Esophagus muscularis mucosa (tissue), 3 donors: ENCODE measurements at regions not wholly inside any gene's neighbourhood (a gene's known extent, or its start where the extent isn't known, plus 50 kb on each side); places are given as distances from the start of the nearest gene placed in this dataset.

Experiments used
- CTCF ChIP-seq, 3 experiments: fragments of 200-600 bp in 2 of 3; fragments of 450-650 bp in 1 of 3; sonication (generic) in 2 of 3; IDR thresholded peaks; one replicate each; pipeline ENCODE4 v1.5.1; 2017 to 2019; ENCODE audit warnings: antibody characterized with exemption in 3 of 3, mild to moderate bottlenecking in 2 of 3, moderate library complexity in 1 of 3
- EP300 ChIP-seq: sonication (generic); formaldehyde crosslinking; IDR thresholded peaks from one replicate; pipeline ENCODE4 v1.6.1; 2017; ENCODE audit warnings: antibody characterized with exemption

GRCh38 chr18:28947900-28948299 is 771.0 kb upstream of the CDH2 start:
- TF ChIP-seq CTCF (IDR thresholded peaks at IDR 0.05) (no peak), EP300 (no peak)
